Prostate gland (tissue), 2 donors: ENCODE measurements at regions not wholly inside any gene's neighbourhood (a gene's known extent, or its start where the extent isn't known, plus 50 kb on each side); places are given as distances from the start of the nearest gene placed in this dataset.

Source experiments
- POLR2A ChIP-seq: fragments of 450-650 bp; IDR thresholded peaks from one replicate; pipeline ENCODE4 v1.6.1; 2016; ENCODE audit warnings: antibody characterized with exemption, mild to moderate bottlenecking
- TF ChIP-seq, protein P1 (sequence below), 4 experiments: fragments of 200-600 bp in 2 of 4; fragments of 450-650 bp in 2 of 4; sonication (generic) in 2 of 4; IDR thresholded peaks; 1 replicate in 3 of 4; 2 replicates in 1 of 4; pipeline ENCODE4 v1.5.1; 2016 to 2019; ENCODE audit warnings: antibody characterized with exemption in 4 of 4, mild to moderate bottlenecking in 2 of 4, moderate library complexity in 2 of 4

DNA sequence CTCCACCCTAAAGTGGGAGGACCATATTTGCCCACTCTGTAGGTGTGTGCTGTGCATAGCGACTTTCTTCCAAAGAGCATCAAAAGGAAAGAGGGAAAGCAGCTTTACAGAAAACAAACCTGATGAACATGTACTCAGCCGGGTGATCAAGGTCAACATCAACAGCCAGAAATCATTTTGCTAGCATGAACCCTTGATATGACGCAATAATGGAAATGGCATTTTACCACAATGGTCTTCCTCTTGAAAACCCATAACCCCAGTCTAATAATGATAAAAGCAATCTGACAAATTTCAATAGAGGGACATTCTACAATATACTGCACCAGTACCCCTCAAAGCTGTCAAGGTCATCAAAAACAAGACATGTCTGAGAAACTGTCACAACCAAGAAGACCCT, 350.2 kb downstream of the FBXO15 start:
- TF ChIP-seq POLR2A, result no peak
- TF ChIP-seq, protein P1, sequence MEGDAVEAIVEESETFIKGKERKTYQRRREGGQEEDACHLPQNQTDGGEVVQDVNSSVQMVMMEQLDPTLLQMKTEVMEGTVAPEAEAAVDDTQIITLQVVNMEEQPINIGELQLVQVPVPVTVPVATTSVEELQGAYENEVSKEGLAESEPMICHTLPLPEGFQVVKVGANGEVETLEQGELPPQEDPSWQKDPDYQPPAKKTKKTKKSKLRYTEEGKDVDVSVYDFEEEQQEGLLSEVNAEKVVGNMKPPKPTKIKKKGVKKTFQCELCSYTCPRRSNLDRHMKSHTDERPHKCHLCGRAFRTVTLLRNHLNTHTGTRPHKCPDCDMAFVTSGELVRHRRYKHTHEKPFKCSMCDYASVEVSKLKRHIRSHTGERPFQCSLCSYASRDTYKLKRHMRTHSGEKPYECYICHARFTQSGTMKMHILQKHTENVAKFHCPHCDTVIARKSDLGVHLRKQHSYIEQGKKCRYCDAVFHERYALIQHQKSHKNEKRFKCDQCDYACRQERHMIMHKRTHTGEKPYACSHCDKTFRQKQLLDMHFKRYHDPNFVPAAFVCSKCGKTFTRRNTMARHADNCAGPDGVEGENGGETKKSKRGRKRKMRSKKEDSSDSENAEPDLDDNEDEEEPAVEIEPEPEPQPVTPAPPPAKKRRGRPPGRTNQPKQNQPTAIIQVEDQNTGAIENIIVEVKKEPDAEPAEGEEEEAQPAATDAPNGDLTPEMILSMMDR (IDR thresholded peaks at IDR 0.05), result no peak
